GM23338 (cell line): ENCODE measurements at regions not wholly inside any gene's neighbourhood (a gene's known extent, or its start where the extent isn't known, plus 50 kb on each side); places are given as distances from the start of the nearest gene placed in this dataset.

Experiments used
- ATAC-seq: fragments of 200-7000 bp; cut with Tn5 transposase; 3 replicates; pipeline ENCODE4 v1.9.1; 2020
- DNase-seq: peaks from one replicate; pipeline ENCODE4 v3.0.0-alpha.2; 2015; ENCODE audit warnings: low spot score
- H2AFZ ChIP-seq: fragments of 200-600 bp; sonication (generic); 2 replicates; pipeline ENCODE4 v1.8.0; 2016; ENCODE audit warnings: antibody characterized with exemption, mild to moderate bottlenecking, moderate library complexity
- H3F3A ChIP-seq: fragments of 200-600 bp; sonication (generic); replicated peaks from 2 replicates; pipeline ENCODE4 v1.8.0; 2017; ENCODE audit warnings: antibody characterized with exemption, mixed run types, low read depth
- H3K27ac ChIP-seq: fragments of 200-600 bp; sonication (generic); 2 replicates; pipeline ENCODE4 v1.6.1; 2016; ENCODE audit warnings: low read depth
- H3K27me3 ChIP-seq: fragments of 200-600 bp; sonication (generic); 2 replicates; pipeline ENCODE4 v1.8.0; 2016; ENCODE audit warnings: mild to moderate bottlenecking, mixed run types, moderate library complexity; ENCODE audit not compliant: insufficient read depth
- H3K36me3 ChIP-seq: fragments of 200-600 bp; sonication (generic); 2 replicates; pipeline ENCODE4 v1.8.0; 2016; ENCODE audit warnings: mild to moderate bottlenecking; ENCODE audit not compliant: insufficient read depth
- H3K4me1 ChIP-seq: fragments of 200-600 bp; sonication (generic); 2 replicates; pipeline ENCODE4 v1.8.0; 2016; ENCODE audit warnings: mild to moderate bottlenecking, moderate library complexity; ENCODE audit not compliant: insufficient read depth
- H3K4me2 ChIP-seq: fragments of 200-600 bp; sonication (generic); 2 replicates; pipeline ENCODE4 v1.7.1; 2017; ENCODE audit warnings: mixed run types
- H3K4me3 ChIP-seq: fragments of 200-600 bp; sonication (generic); 2 replicates; pipeline ENCODE4 v1.6.1; 2016; ENCODE audit warnings: mixed run types
- H3K79me2 ChIP-seq: fragments of 200-600 bp; sonication (generic); replicated peaks from 2 replicates; pipeline ENCODE4 v1.8.0; 2017; ENCODE audit warnings: mild to moderate bottlenecking; ENCODE audit not compliant: insufficient read depth
- H3K9me2 ChIP-seq: fragments of 200-600 bp; sonication (generic); 2 replicates; pipeline ENCODE4 v1.8.0; 2017; ENCODE audit not compliant: insufficient read depth
- H4K20me1 ChIP-seq: fragments of 200-600 bp; sonication (generic); replicated peaks from 2 replicates; pipeline ENCODE4 v1.8.0; 2017; ENCODE audit warnings: mild to moderate bottlenecking; ENCODE audit not compliant: insufficient read depth
- H3K27ac Mint-ChIP-seq: 2 replicates; pipeline ENCODE4 v1.8.0; 2020; ENCODE audit warnings: inconsistent platforms, mild to moderate bottlenecking, moderate library complexity, mixed read lengths
- H3K27me3 Mint-ChIP-seq: 3 replicates; pipeline ENCODE4 v1.8.0; 2022; ENCODE audit warnings: low read depth, mild to moderate bottlenecking, moderate library complexity, mixed read lengths, inconsistent platforms; ENCODE audit not compliant: insufficient read depth, poor library complexity
- H3K36me3 Mint-ChIP-seq: 3 replicates; pipeline ENCODE4 v1.8.0; 2021; ENCODE audit warnings: low read depth, mild to moderate bottlenecking, inconsistent platforms, moderate library complexity, mixed read lengths
- H3K4me1 Mint-ChIP-seq: 3 replicates; pipeline ENCODE4 v1.8.0; 2020; ENCODE audit warnings: mild to moderate bottlenecking, inconsistent platforms, mixed read lengths
- H3K4me3 Mint-ChIP-seq: 3 replicates; pipeline ENCODE4 v1.8.0; 2021; ENCODE audit warnings: moderate library complexity, mild to moderate bottlenecking, inconsistent platforms, mixed read lengths
- H3K9me3 Mint-ChIP-seq: 3 replicates; pipeline ENCODE4 v1.8.0; 2020; ENCODE audit warnings: moderate library complexity, mild to moderate bottlenecking, inconsistent platforms, mixed read lengths
- CREB1 ChIP-seq: fragments of 250-450 bp; sonication (Bioruptor Pico); IDR thresholded peaks from 2 replicates; pipeline ENCODE4 v1.5.0; 2020; ENCODE audit warnings: low read depth, mild to moderate bottlenecking, moderate library complexity
- CTCF ChIP-seq, 2 experiments: fragments of 200-600 bp in 1 of 2; sonication (generic) in 1 of 2; conservative IDR thresholded peaks; 2 replicates each; pipeline versions ENCODE4 v1.5.1 to v1.6.1; 2016 to 2017; ENCODE audit warnings: antibody characterized with exemption in 2 of 2, low read depth in 2 of 2, mild to moderate bottlenecking in 2 of 2, moderate library complexity in 1 of 2
- ETS1 ChIP-seq: IDR thresholded peaks from 2 replicates; pipeline ENCODE4 v1.6.1; 2016; ENCODE audit warnings: antibody characterized with exemption
- EZH2 ChIP-seq: fragments of 200-600 bp; sonication (generic); IDR thresholded peaks from one replicate; pipeline ENCODE4 v1.8.0; 2017; ENCODE audit warnings: antibody characterized with exemption, mild to moderate bottlenecking, low read depth; ENCODE audit not compliant: unreplicated experiment
- EZH2phosphoT487 ChIP-seq: fragments of 200-600 bp; sonication (generic); IDR thresholded peaks from one replicate; pipeline ENCODE4 v1.8.1; 2018; ENCODE audit warnings: antibody characterized with exemption; ENCODE audit not compliant: unreplicated experiment
- JUNB ChIP-seq: IDR thresholded peaks from one replicate; pipeline ENCODE4 v1.6.1; 2016; ENCODE audit warnings: antibody characterized with exemption; ENCODE audit not compliant: unreplicated experiment
- NANOG ChIP-seq: IDR thresholded peaks from 2 replicates; pipeline ENCODE4 v1.6.1; 2016; ENCODE audit warnings: antibody characterized with exemption, borderline replicate concordance
- POLR2AphosphoS5 ChIP-seq: IDR thresholded peaks from 2 replicates; pipeline ENCODE4 v1.6.1; 2016; ENCODE audit warnings: antibody characterized with exemption, low read depth
- REST ChIP-seq: IDR thresholded peaks from one replicate; pipeline ENCODE4 v1.6.1; 2018; ENCODE audit warnings: antibody characterized with exemption; ENCODE audit not compliant: unreplicated experiment
- STAT1 ChIP-seq: IDR thresholded peaks from one replicate; pipeline ENCODE4 v1.6.1; 2016; ENCODE audit warnings: antibody characterized with exemption; ENCODE audit not compliant: unreplicated experiment
- ZNF114 ChIP-seq: fragments of 250-450 bp; sonication (Bioruptor Pico); IDR thresholded peaks from 2 replicates; pipeline ENCODE4 v1.5.0; 2020; ENCODE audit warnings: mild to moderate bottlenecking, moderate library complexity
- ZNF331 ChIP-seq: fragments of 250-450 bp; sonication (Bioruptor Pico); IDR thresholded peaks from 2 replicates; pipeline ENCODE4 v1.5.0; 2020; ENCODE audit warnings: low read depth, mild to moderate bottlenecking, moderate library complexity
- ZNF462 ChIP-seq: fragments of 250-450 bp; sonication (Bioruptor Pico); IDR thresholded peaks from 2 replicates; pipeline ENCODE4 v1.5.0; 2020; ENCODE audit warnings: mild to moderate bottlenecking, moderate library complexity

- TF ChIP-seq CTCF (conservative IDR thresholded peaks at IDR 0.05; ENCODE audit: low read depth in 2 of 2) = no peak
- TF ChIP-seq POLR2AphosphoS5 = no peak
- no peak for TF ChIP-seq EZH2phosphoT487
- no peak for TF ChIP-seq EZH2
- no peak for TF ChIP-seq NANOG
- TF ChIP-seq STAT1 = no peak
- no peak for TF ChIP-seq ZNF114
- TF ChIP-seq ZNF462 (CRISPR knock-in tag) = no peak
- TF ChIP-seq REST = no peak
- no peak for TF ChIP-seq ZNF331 (CRISPR knock-in tag)
- TF ChIP-seq ETS1 = no peak
- TF ChIP-seq JUNB = no peak
- TF ChIP-seq CREB1 = no peak
- Histone ChIP-seq H4K20me1 (no peaks in the 10 kb centered on the region), H3F3A (no peaks in the 10 kb centered on the region), H3K4me1 (0 out of 2 replicates have a peak, but pooled peaks cover 6% of the 10 kb centered on the region), H3K79me2 (no peaks in the 10 kb centered on the region), H3K27me3 (no peaks in the 10 kb centered on the region), H3K36me3 (no peaks in the 10 kb centered on the region), H2AFZ (no peak overlapping the region), H3K27ac (no peak overlapping the region), H3K4me3 (no peak overlapping the region), H3K4me2 (no peak overlapping the region), H3K9me2 (peaks cover 5% of the 10 kb centered on the region; the same call in 1 of the 2 replicates)
- ATAC-seq (no peak), DNase-seq (no peak)
- Mint-ChIP-seq H3K27ac (no peak overlapping the region), H3K4me1 (peaks cover 5% of the 10 kb centered on the region; the same call in 2 of the 3 replicates), H3K4me3 (no peak overlapping the region), H3K9me3 (peaks cover 2% of the 10 kb centered on the region; the same call in 1 of the 3 replicates), H3K27me3 (peaks cover 7% of the 10 kb centered on the region), H3K36me3 (no peaks in the 10 kb centered on the region)
Observed at GRCh38 chr16:87231911-87232310, 85.3 kb downstream of the C16orf95 start.
